ENCODE measurements at regions not wholly inside any gene's neighbourhood (a gene's known extent, or its start where the extent isn't known, plus 50 kb on each side); places are given as distances from the start of the nearest gene placed in this dataset.

- no peaks in the 10 kb centered on the region for H3K4me1 Mint-ChIP-seq
- no peak for DNase-seq
- POLR2A ChIA-PET, result no interaction called here
- no peaks in the 10 kb centered on the region for H3K9me3 Mint-ChIP-seq
- Histone ChIP-seq H3K27me3 (ENCODE audit: insufficient read depth, low read length, poor library complexity, severe bottlenecking) (no peaks in the 10 kb centered on the region), H3K4me3 (ENCODE audit: low read length) (no peak overlapping the region), H3K27ac (ENCODE audit: low read depth, low read length) (no peak overlapping the region), H3K9me3 (ENCODE audit: low read length) (no peaks in the 10 kb centered on the region), H3K4me1 (ENCODE audit: insufficient read depth, low read length) (no peaks in the 10 kb centered on the region), H3K36me3 (ENCODE audit: insufficient read depth, low read length) (no peaks in the 10 kb centered on the region)
- H3K27ac Mint-ChIP-seq, result no peak overlapping the region
- CTCF ChIA-PET, result no interaction called here
- H3K27me3 Mint-ChIP-seq, result peaks cover 7 to 18% of the 10 kb centered on the region in 2 donors
- no peak overlapping the region for H3K4me3 Mint-ChIP-seq
- H3K36me3 Mint-ChIP-seq, result no peaks in the 10 kb centered on the region
These were observed 229.0 kb upstream of the LRIG1 start for GRCh38 chr3:66729687-66730393.

- H3K27ac ChIP-seq (ENCODE audit: low read depth, low read length), result no peak overlapping the region
- Mint-ChIP-seq H3K9me3 (no peaks in the 10 kb centered on the region), H3K27me3 (peaks cover 9 to 24% of the 10 kb centered on the region in 2 donors), H3K4me3 (no peak overlapping the region), H3K36me3 (no peaks in the 10 kb centered on the region), H3K27ac (no peak overlapping the region), H3K4me1 (no peaks in the 10 kb centered on the region)
- POLR2A ChIA-PET, result no interaction called here
- no peak for DNase-seq
- no peaks in the 10 kb centered on the region for H3K4me1 ChIP-seq (ENCODE audit: insufficient read depth, low read length)
- H3K27me3 ChIP-seq (ENCODE audit: insufficient read depth, low read length, poor library complexity, severe bottlenecking), result no peaks in the 10 kb centered on the region
- H3K4me3 ChIP-seq (ENCODE audit: low read length), result no peak overlapping the region
- H3K9me3 ChIP-seq (ENCODE audit: low read length), result no peaks in the 10 kb centered on the region
- no peaks in the 10 kb centered on the region for H3K36me3 ChIP-seq (ENCODE audit: insufficient read depth, low read length)
- CTCF ChIA-PET, result no interaction called here
These were observed 238.0 kb upstream of the LRIG1 start for GRCh38 chr3:66738625-66739365.

DNA sequence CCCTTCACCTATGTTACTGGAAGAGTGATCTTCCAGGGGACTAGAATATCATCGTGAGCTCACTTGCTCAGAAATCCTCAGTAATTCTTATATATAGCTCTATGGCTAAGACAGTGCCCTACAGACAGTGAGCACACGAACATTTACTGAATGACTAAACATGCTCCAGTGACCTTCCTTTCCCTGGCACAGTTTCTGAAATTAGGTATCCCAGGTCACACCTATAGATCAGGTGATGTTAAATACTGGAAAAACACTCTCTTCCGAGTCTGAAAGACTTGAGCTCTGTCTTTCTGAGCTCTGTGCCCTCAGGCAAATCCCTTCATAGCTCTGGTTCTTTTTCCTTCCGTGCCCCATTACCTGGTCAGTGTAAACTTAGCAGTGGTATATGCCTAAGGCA is 239.4 kb upstream of the LRIG1 start:
- H3K36me3 ChIP-seq (ENCODE audit: insufficient read depth, low read length), result no peaks in the 10 kb centered on the region
- CTCF ChIA-PET, result no interaction called here
- H3K4me1 Mint-ChIP-seq, result no peaks in the 10 kb centered on the region
- H3K27ac ChIP-seq (ENCODE audit: low read depth, low read length), result no peak overlapping the region
- H3K4me1 ChIP-seq (ENCODE audit: insufficient read depth, low read length), result no peaks in the 10 kb centered on the region
- peaks cover 9 to 26% of the 10 kb centered on the region in 2 donors for H3K27me3 Mint-ChIP-seq
- POLR2A ChIA-PET, result no interaction called here
- no peaks in the 10 kb centered on the region for H3K9me3 Mint-ChIP-seq
- H3K9me3 ChIP-seq (ENCODE audit: low read length), result no peaks in the 10 kb centered on the region
- DNase-seq, result no peak
- H3K27ac Mint-ChIP-seq, result no peak overlapping the region
- no peaks in the 10 kb centered on the region for H3K27me3 ChIP-seq (ENCODE audit: insufficient read depth, low read length, poor library complexity, severe bottlenecking)
- H3K4me3 ChIP-seq (ENCODE audit: low read length), result no peak overlapping the region
- no peaks in the 10 kb centered on the region for H3K36me3 Mint-ChIP-seq
- no peak overlapping the region for H3K4me3 Mint-ChIP-seq

- Histone ChIP-seq H3K27ac (ENCODE audit: low read depth, low read length) (no peak overlapping the region), H3K27me3 (ENCODE audit: insufficient read depth, low read length, poor library complexity, severe bottlenecking) (no peaks in the 10 kb centered on the region), H3K4me1 (ENCODE audit: insufficient read depth, low read length) (no peaks in the 10 kb centered on the region), H3K9me3 (ENCODE audit: low read length) (no peaks in the 10 kb centered on the region), H3K4me3 (ENCODE audit: low read length) (no peak overlapping the region), H3K36me3 (ENCODE audit: insufficient read depth, low read length) (no peaks in the 10 kb centered on the region)
- Mint-ChIP-seq H3K9me3 (no peaks in the 10 kb centered on the region), H3K27me3 (peaks cover 5 to 9% of the 10 kb centered on the region in 2 donors), H3K27ac (no peak overlapping the region), H3K4me1 (no peaks in the 10 kb centered on the region), H3K36me3 (no peaks in the 10 kb centered on the region), H3K4me3 (no peak overlapping the region)
- no peak for DNase-seq
- ChIA-PET CTCF (no interaction called here), POLR2A (no interaction called here)
These were observed 243.7 kb upstream of the LRIG1 start for GRCh38 chr3:66744521-66744920.

- H3K4me3 ChIP-seq (ENCODE audit: low read length), result no peak overlapping the region
- Mint-ChIP-seq H3K27ac (no peak overlapping the region), H3K36me3 (no peaks in the 10 kb centered on the region), H3K4me1 (no peaks in the 10 kb centered on the region), H3K9me3 (no peaks in the 10 kb centered on the region), H3K27me3 (peaks cover 5 to 9% of the 10 kb centered on the region in 2 donors), H3K4me3 (no peak overlapping the region)
- ChIA-PET CTCF (no interaction called here), POLR2A (no interaction called here)
- no peaks in the 10 kb centered on the region for H3K4me1 ChIP-seq (ENCODE audit: insufficient read depth, low read length)
- no peaks in the 10 kb centered on the region for H3K36me3 ChIP-seq (ENCODE audit: insufficient read depth, low read length)
- H3K27me3 ChIP-seq (ENCODE audit: insufficient read depth, low read length, poor library complexity, severe bottlenecking), result no peaks in the 10 kb centered on the region
- no peak overlapping the region for H3K27ac ChIP-seq (ENCODE audit: low read depth, low read length)
- H3K9me3 ChIP-seq (ENCODE audit: low read length), result no peaks in the 10 kb centered on the region
- DNase-seq, result no peak
These were observed 244.2 kb upstream of the LRIG1 start for GRCh38 chr3:66744986-66745385.

DNA sequence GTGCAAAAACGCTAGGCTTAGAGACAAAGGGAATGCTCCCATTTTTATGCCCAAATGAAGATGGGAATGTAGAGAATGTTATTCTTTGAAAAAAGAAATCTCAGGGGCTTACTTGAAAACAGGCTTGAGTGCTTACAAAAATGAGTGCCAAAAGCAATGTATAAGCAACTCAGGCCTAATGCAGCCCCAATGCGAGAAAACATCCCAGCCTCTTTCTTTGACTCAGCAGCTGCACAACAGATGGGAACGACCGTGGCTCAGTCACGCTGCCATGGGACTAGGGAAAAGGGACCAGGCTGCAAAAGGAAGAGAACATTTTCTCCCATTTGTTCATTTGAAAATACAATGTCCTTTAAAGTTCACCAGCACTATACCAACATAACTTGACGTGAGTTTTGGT is 246.4 kb upstream of the LRIG1 start:
- Mint-ChIP-seq H3K27me3 (peaks cover 4 to 11% of the 10 kb centered on the region in 2 donors), H3K36me3 (no peaks in the 10 kb centered on the region), H3K9me3 (no peaks in the 10 kb centered on the region), H3K27ac (no peak overlapping the region), H3K4me3 (no peak overlapping the region), H3K4me1 (no peaks in the 10 kb centered on the region)
- H3K4me3 ChIP-seq (ENCODE audit: low read length), result no peak overlapping the region
- no peaks in the 10 kb centered on the region for H3K4me1 ChIP-seq (ENCODE audit: insufficient read depth, low read length)
- ChIA-PET POLR2A (no interaction called here), CTCF (no interaction called here)
- no peak overlapping the region for H3K27ac ChIP-seq (ENCODE audit: low read depth, low read length)
- H3K27me3 ChIP-seq (ENCODE audit: insufficient read depth, low read length, poor library complexity, severe bottlenecking), result no peaks in the 10 kb centered on the region
- no peak for DNase-seq
- no peaks in the 10 kb centered on the region for H3K9me3 ChIP-seq (ENCODE audit: low read length)
- H3K36me3 ChIP-seq (ENCODE audit: insufficient read depth, low read length), result no peaks in the 10 kb centered on the region

GRCh38 chr3:66747696-66748095 is 246.9 kb upstream of the LRIG1 start:
- H3K4me3 Mint-ChIP-seq, result no peak overlapping the region

GRCh38 chr3:66748175-66748876 is 247.5 kb upstream of the LRIG1 start:
- POLR2A ChIA-PET, result no interaction called here
- Histone ChIP-seq H3K27me3 (ENCODE audit: insufficient read depth, low read length, poor library complexity, severe bottlenecking) (no peaks in the 10 kb centered on the region), H3K36me3 (ENCODE audit: insufficient read depth, low read length) (no peaks in the 10 kb centered on the region), H3K4me3 (ENCODE audit: low read length) (no peak overlapping the region), H3K27ac (ENCODE audit: low read depth, low read length) (no peak overlapping the region), H3K9me3 (ENCODE audit: low read length) (no peaks in the 10 kb centered on the region), H3K4me1 (ENCODE audit: insufficient read depth, low read length) (no peaks in the 10 kb centered on the region)
- CTCF ChIA-PET, result no interaction called here
- Mint-ChIP-seq H3K27ac (no peak overlapping the region), H3K36me3 (no peaks in the 10 kb centered on the region), H3K4me3 (no peak overlapping the region), H3K27me3 (peaks cover 4 to 11% of the 10 kb centered on the region in 2 donors), H3K9me3 (no peaks in the 10 kb centered on the region), H3K4me1 (no peaks in the 10 kb centered on the region)
- no peak for DNase-seq

More at GRCh38 chr3:66747696-66748095, 246.9 kb upstream of the LRIG1 start:
- POLR2A ChIA-PET, result no interaction called here
- no peak overlapping the region for H3K27ac Mint-ChIP-seq
- H3K27ac ChIP-seq (ENCODE audit: low read depth, low read length), result no peak overlapping the region
- H3K4me1 Mint-ChIP-seq, result no peaks in the 10 kb centered on the region
- no peaks in the 10 kb centered on the region for H3K9me3 ChIP-seq (ENCODE audit: low read length)
- no peaks in the 10 kb centered on the region for H3K36me3 ChIP-seq (ENCODE audit: insufficient read depth, low read length)
- H3K4me3 ChIP-seq (ENCODE audit: low read length), result no peak overlapping the region
- no peak for DNase-seq
- no peaks in the 10 kb centered on the region for H3K9me3 Mint-ChIP-seq
- no peaks in the 10 kb centered on the region for H3K27me3 ChIP-seq (ENCODE audit: insufficient read depth, low read length, poor library complexity, severe bottlenecking)
- no peaks in the 10 kb centered on the region for H3K4me1 ChIP-seq (ENCODE audit: insufficient read depth, low read length)
- H3K27me3 Mint-ChIP-seq, result peaks cover 4 to 11% of the 10 kb centered on the region in 2 donors
- H3K36me3 Mint-ChIP-seq, result no peaks in the 10 kb centered on the region
- CTCF ChIA-PET, result no interaction called here

All from CD8-positive, alpha-beta memory T cell (primary cell).